Activated CD4-positive, CD25-positive, alpha-beta regulatory T cell treated with anti-CD3 and anti-CD28 coated beads, Interleukin-2, amount 50 U/mL, for 72 hours (primary cell): ENCODE measurements at regions not wholly inside any gene's neighbourhood (a gene's known extent, or its start where the extent isn't known, plus 50 kb on each side); places are given as distances from the start of the nearest gene placed in this dataset.

Source experiments
- DNase-seq: peaks from one replicate; pipeline ENCODE4 v3.0.0; 2021

- no peak for DNase-seq
Measured at GRCh38 chr9:88696501-88696900, 161.5 kb downstream of the NXNL2 start.

GRCh38 chr9:88697764-88698432, 162.9 kb downstream of the NXNL2 start:
- DNase-seq, result no peak

GRCh38 chr9:88702985-88703384, 168.0 kb downstream of the NXNL2 start:
- DNase-seq, result no peak

GRCh38 chr9:88706193-88707113, 171.5 kb downstream of the NXNL2 start:
- no peak for DNase-seq

GRCh38 chr9:88710449-88710848, 175.5 kb downstream of the NXNL2 start:
- DNase-seq, result no peak

GRCh38 chr9:88711719-88712118, 176.7 kb downstream of the NXNL2 start:
- DNase-seq, result no peak

GRCh38 chr9:88712484-88712883, 177.5 kb downstream of the NXNL2 start:
- no peak for DNase-seq

- no peak for DNase-seq
Measured at GRCh38 chr9:88713010-88713409, 178.0 kb downstream of the NXNL2 start.

GRCh38 chr9:88716596-88717290, 181.8 kb downstream of the NXNL2 start:
- DNase-seq, result no peak

- no peak for DNase-seq
Measured at GRCh38 chr9:88721025-88721424, 186.0 kb downstream of the NXNL2 start.

- no peak for DNase-seq
Measured at GRCh38 chr9:88721495-88722279, 186.7 kb downstream of the NXNL2 start.

GRCh38 chr9:88722753-88723152, 187.8 kb downstream of the NXNL2 start:
- no peak for DNase-seq

- no peak for DNase-seq
Measured at GRCh38 chr9:88723751-88724150, 188.8 kb downstream of the NXNL2 start.

GRCh38 chr9:88724331-88724730, 189.4 kb downstream of the NXNL2 start:
- no peak for DNase-seq

GRCh38 chr9:88725300-88726019, 190.5 kb downstream of the NXNL2 start:
- no peak for DNase-seq

GRCh38 chr9:88726803-88727202, 191.8 kb downstream of the NXNL2 start:
- no peak for DNase-seq

- no peak for DNase-seq
Measured at GRCh38 chr9:88730780-88731179, 195.8 kb downstream of the NXNL2 start.

GRCh38 chr9:88732128-88732527, 197.2 kb downstream of the NXNL2 start:
- DNase-seq, result no peak

- DNase-seq, result no peak
Measured at GRCh38 chr9:88733651-88734421, 198.9 kb downstream of the NXNL2 start.

- no peak for DNase-seq
Measured at GRCh38 chr9:88734527-88734926, 199.5 kb downstream of the NXNL2 start.

GRCh38 chr9:88736136-88736637, 201.2 kb downstream of the NXNL2 start:
- DNase-seq, result no peak
